AG04450 (cell line): ENCODE measurements at regions not wholly inside any gene's neighbourhood (a gene's known extent, or its start where the extent isn't known, plus 50 kb on each side); places are given as distances from the start of the nearest gene placed in this dataset.

Experiments
- CTCF ChIA-PET: fragments of 300-600, 350-600 bp; formaldehyde crosslinking; extraction: SDS; loops from one replicate; lab custom pipeline; 2022; ENCODE audit warnings: antibody characterized with exemption, inconsistent platforms; lab: Charles Lee
- POLR2A ChIA-PET: fragments of 350-600 bp; formaldehyde crosslinking; extraction: SDS; loops from one replicate; lab custom pipeline; 2021; ENCODE audit warnings: antibody characterized with exemption, inconsistent platforms; lab: Yijun Ruan, JAX
- DNase-seq: peaks from one replicate; pipeline ENCODE4 v3.0.0-alpha.2; 2011; ENCODE audit warnings: low read depth, low spot score
- H3K27ac ChIP-seq: one replicate; pipeline ENCODE4 v1.5.1; 2012; ENCODE audit warnings: low read depth, low read length, control low read depth
- H3K27me3 ChIP-seq: one replicate; pipeline ENCODE4 v1.6.0; 2012; ENCODE audit warnings: low read length; ENCODE audit not compliant: control insufficient read depth, insufficient read depth
- H3K4me3 ChIP-seq: 2 replicates; pipeline ENCODE4 v1.5.1; 2011; ENCODE audit warnings: mild to moderate bottlenecking, low read depth, low read length, control low read depth
- H3K9me3 ChIP-seq: 2 replicates; pipeline ENCODE4 v1.5.1; 2012; ENCODE audit warnings: low read length; ENCODE audit not compliant: control insufficient read depth, insufficient read depth
- TF ChIP-seq, protein P1 (sequence below): IDR thresholded peaks from 2 replicates; pipeline ENCODE4 v1.5.1; 2011; ENCODE audit warnings: low read depth, low read length, control low read depth, inconsistent platforms

GRCh38 chr10:4282496-4282895, 497.5 kb upstream of the KLF6 start:
- ChIA-PET CTCF (no interaction called here), POLR2A (no interaction called here)
- TF ChIP-seq, protein P1, sequence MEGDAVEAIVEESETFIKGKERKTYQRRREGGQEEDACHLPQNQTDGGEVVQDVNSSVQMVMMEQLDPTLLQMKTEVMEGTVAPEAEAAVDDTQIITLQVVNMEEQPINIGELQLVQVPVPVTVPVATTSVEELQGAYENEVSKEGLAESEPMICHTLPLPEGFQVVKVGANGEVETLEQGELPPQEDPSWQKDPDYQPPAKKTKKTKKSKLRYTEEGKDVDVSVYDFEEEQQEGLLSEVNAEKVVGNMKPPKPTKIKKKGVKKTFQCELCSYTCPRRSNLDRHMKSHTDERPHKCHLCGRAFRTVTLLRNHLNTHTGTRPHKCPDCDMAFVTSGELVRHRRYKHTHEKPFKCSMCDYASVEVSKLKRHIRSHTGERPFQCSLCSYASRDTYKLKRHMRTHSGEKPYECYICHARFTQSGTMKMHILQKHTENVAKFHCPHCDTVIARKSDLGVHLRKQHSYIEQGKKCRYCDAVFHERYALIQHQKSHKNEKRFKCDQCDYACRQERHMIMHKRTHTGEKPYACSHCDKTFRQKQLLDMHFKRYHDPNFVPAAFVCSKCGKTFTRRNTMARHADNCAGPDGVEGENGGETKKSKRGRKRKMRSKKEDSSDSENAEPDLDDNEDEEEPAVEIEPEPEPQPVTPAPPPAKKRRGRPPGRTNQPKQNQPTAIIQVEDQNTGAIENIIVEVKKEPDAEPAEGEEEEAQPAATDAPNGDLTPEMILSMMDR: no peak
- no peaks in the 10 kb centered on the region for H3K27me3 ChIP-seq
- H3K9me3 ChIP-seq: no peaks in the 10 kb centered on the region
- no peak overlapping the region for H3K4me3 ChIP-seq
- DNase-seq: no peak
- no peak overlapping the region for H3K27ac ChIP-seq

DNA sequence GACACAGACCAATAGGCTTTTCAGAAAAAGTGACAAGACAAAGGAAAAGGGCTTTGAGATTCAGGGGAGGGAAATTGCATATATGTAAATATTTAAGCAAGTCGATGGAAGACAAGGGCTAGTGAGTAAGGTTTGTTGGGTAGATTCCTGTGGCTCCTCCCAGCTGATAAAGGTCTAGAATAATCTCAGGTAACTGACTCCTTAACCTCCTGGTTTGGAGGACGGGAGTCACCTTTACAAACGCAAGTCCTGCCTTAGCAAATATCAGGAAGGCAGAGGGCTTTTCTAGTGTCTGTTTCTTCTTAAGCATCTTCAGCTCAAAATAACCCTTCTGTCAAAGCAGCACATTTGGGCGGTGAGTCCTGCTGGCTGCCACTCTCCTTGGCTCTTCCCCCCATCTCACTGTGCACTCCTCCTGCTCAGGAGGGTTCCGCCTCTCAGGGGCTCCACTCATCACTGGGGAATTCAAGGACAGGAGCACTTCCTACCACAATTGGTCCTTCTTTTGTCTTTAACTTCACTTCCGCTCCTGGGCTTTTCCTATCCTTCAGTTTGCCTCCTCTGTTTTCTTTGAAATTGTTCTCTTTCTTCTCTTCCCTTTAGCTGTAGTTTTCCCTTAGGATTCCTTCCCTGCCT, 496.3 kb upstream of the KLF6 start:
- TF ChIP-seq, protein P1: no peak

GRCh38 chr10:4280461-4281189, 495.6 kb upstream of the KLF6 start:
- DNase-seq: no peak

More for the DNA sequence above, 496.3 kb upstream of the KLF6 start:
- H3K9me3 ChIP-seq: no peaks in the 10 kb centered on the region
- POLR2A ChIA-PET: no interaction called here
- CTCF ChIA-PET: interaction anchor here (1.0 kb wide), 1 partner anchor 486 kb away, joined by 3 read pairs; no protein-coding TSS in a partner anchor
- H3K27ac ChIP-seq: no peak overlapping the region
- no peaks in the 10 kb centered on the region for H3K27me3 ChIP-seq
- no peak overlapping the region for H3K4me3 ChIP-seq
- DNase-seq: no peak

DNA sequence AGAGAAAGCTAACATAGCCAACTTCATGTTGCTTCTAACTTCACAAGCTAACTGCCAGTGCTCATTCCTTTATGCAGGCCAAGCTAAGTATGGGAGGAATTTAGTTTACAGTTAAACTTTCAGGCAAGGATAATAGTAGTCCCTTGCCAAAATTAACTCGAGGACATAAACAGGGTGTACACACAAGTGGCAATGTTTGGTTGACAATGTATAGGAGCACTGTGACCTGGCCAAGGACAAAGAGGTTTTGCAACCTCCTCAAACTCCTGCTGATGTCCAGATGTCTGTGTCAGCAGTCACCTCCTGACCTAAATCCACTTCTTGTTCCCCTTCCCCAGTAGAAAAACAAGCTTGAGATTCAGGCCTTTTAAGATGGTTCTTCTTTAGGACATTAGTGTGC, 494.6 kb upstream of the KLF6 start:
- ChIA-PET CTCF (interaction anchor here (1.1 to 1.8 kb wide), 4 partner anchors 12 to 535 kb away, joined by 3 to 4 read pairs (median 3); no protein-coding TSS in a partner anchor), POLR2A (interaction anchor here (0.9 kb wide), 1 partner anchor 65 kb away, joined by 3 read pairs; no protein-coding TSS in a partner anchor)
- Histone ChIP-seq H3K27ac (peak overlapping the region; percentile 22), H3K27me3 (no peaks in the 10 kb centered on the region), H3K4me3 (no peak overlapping the region), H3K9me3 (no peaks in the 10 kb centered on the region)
- no peak for DNase-seq
- TF ChIP-seq, protein P1: no peak

More at GRCh38 chr10:4280461-4281189, 495.6 kb upstream of the KLF6 start:
- H3K27ac ChIP-seq: no peak overlapping the region
- H3K4me3 ChIP-seq: no peak overlapping the region
- H3K27me3 ChIP-seq: no peaks in the 10 kb centered on the region
- ChIA-PET POLR2A (interaction anchor here (0.9 kb wide), 1 partner anchor 64 kb away, joined by 3 read pairs; no protein-coding TSS in a partner anchor), CTCF (interaction anchor here (1.1 to 1.8 kb wide), 3 partner anchors 13 to 534 kb away, joined by 3 to 4 read pairs (median 3); no protein-coding TSS in a partner anchor)
- no peaks in the 10 kb centered on the region for H3K9me3 ChIP-seq
- TF ChIP-seq, protein P1: no peak

- Histone ChIP-seq H3K4me3 (no peak overlapping the region), H3K9me3 (no peaks in the 10 kb centered on the region), H3K27me3 (no peaks in the 10 kb centered on the region), H3K27ac (no peak overlapping the region)
- ChIA-PET CTCF (no interaction called here), POLR2A (no interaction called here)
- no peak for DNase-seq
- TF ChIP-seq, protein P1: no peak
These were observed 493.2 kb upstream of the KLF6 start for GRCh38 chr10:4278186-4278585.
